Stomach (tissue), 8 donors: ENCODE measurements at regions not wholly inside any gene's neighbourhood (a gene's known extent, or its start where the extent isn't known, plus 50 kb on each side); places are given as distances from the start of the nearest gene placed in this dataset.

ENCODE experiments used
- DNase-seq, 2 donors: peaks; one replicate each; pipeline versions ENCODE4 v3.0.0 to v3.0.0-alpha.2; 2013 to 2019
- H3K27ac ChIP-seq, 5 donors: fragments of 200-600 bp in 4 of 5; sonication (generic) in 4 of 5; one replicate each; pipeline ENCODE4 v1.5.1; 2013 to 2019; ENCODE audit warnings: mild to moderate bottlenecking in 1 of 5, moderate library complexity in 1 of 5
- H3K27me3 ChIP-seq, 3 donors: fragments of 200-600 bp; sonication (generic); one replicate each; pipeline ENCODE4 v1.5.1; 2017 to 2019; ENCODE audit warnings: mixed run types in 1 of 3
- H3K36me3 ChIP-seq, 4 donors: fragments of 200-600 bp; sonication (generic); 1 replicate in 3 of 4; 2 replicates in 1 of 4; pipeline ENCODE4 v1.5.1; 2016 to 2019
- H3K4me1 ChIP-seq, 4 donors: fragments of 200-600 bp; sonication (generic); one replicate each; pipeline ENCODE4 v1.5.1; 2016 to 2019
- H3K4me3 ChIP-seq, 4 donors: fragments of 200-600 bp; sonication (generic) in 3 of 4; one replicate each; pipeline ENCODE4 v1.5.1; 2016 to 2019; ENCODE audit warnings: mild to moderate bottlenecking in 1 of 4
- H3K9me3 ChIP-seq, 4 donors: fragments of 200-600 bp; sonication (generic); one replicate each; pipeline ENCODE4 v1.5.1; 2016 to 2019
- CTCF ChIP-seq, 7 experiments: fragments of 450-650 bp in 4 of 7; fragments of 200-600 bp in 3 of 7; sonication (generic) in 3 of 7; IDR thresholded peaks; one replicate each; pipeline ENCODE4 v1.5.1; 2016 to 2019; ENCODE audit warnings: antibody characterized with exemption in 7 of 7, control low read depth in 2 of 7, mild to moderate bottlenecking in 1 of 7
- EP300 ChIP-seq: sonication (generic); formaldehyde crosslinking; IDR thresholded peaks from one replicate; pipeline ENCODE4 v1.6.1; 2017; ENCODE audit warnings: antibody characterized with exemption
- POLR2A ChIP-seq, 4 donors: fragments of 450-650 bp; IDR thresholded peaks; one replicate each; pipeline ENCODE4 v1.6.1; 2016; ENCODE audit warnings: antibody characterized with exemption in 4 of 4, control low read depth in 2 of 4, mild to moderate bottlenecking in 1 of 4, moderate library complexity in 1 of 4
- POLR2AphosphoS5 ChIP-seq, 3 donors: sonication (generic); formaldehyde crosslinking; IDR thresholded peaks; one replicate each; pipeline ENCODE4 v1.6.1; 2016; ENCODE audit warnings: antibody characterized with exemption in 3 of 3
- WGBS, 5 donors: extraction: QIAGEN DNeasy Blood & Tissue Kit in 3 of 5; methylation state at CpG; one replicate each; pipeline versions ENCODE4 v1.1.5 to v1.1.7; 2013 to 2018; 5-methylcytosine and 5-hydroxymethylcytosine counted together
- intact Hi-C: fragments of 100-400 bp; cut with DNase I; formaldehyde crosslinking; loops from one replicate; pipeline ENCODE4 v1.15.1; 2023; ENCODE audit warnings: low total_unique reads
- donor health status: healthy with polysubstance abuse.
- donor health status: Bipolar disorder and iron deficiency.
- donor health status: healthy.

DNA sequence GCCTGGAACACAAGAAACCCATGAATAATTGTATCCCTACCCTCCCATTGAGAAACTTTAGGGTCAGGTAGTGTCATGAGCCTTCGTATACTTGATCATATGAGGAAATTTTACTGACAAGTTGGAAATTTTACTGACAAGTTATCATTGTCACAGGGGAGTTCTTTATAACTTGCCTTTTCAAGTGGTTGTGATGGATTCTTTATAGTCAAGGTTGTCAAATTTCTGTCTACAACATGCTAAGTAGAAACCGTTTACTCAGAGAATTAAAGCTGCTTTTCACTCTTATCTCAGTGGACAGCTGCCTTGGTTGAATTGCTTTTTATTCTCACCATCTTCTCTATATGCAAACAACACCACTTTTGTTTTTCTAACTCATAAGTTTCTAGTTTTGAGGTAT is 1286.4 kb downstream of the EPHA7 start:
- no peak for DNase-seq

DNA sequence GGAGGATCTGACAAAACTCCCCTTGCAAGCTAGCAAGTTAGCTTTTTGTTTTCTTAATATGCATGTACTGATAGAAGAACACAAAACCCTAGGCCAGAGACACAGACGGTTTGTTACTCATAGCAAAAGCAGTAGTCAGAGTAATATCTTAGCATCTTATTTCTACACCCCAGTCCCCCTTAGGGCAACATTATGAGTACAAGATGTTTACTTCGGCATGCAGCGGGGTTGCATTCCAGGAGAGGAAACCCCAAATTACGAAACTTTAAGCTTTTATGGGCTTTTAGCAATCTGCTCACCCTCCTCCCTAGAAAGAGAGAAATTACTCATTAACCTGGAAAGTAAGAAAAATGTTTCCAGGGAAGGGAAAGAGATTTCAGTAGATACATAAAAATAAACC is 1286.9 kb downstream of the EPHA7 start:
- 70 to 83% (median 73%) methylated on average over 4 of the region's 4 CpGs for WGBS, 5 donors
- no peaks in the 10 kb centered on the region for H3K9me3 ChIP-seq
- intact Hi-C loops, result no loop called here
- H3K27ac ChIP-seq, result no peak overlapping the region
- no peaks in the 10 kb centered on the region for H3K4me1 ChIP-seq
- TF ChIP-seq POLR2A (IDR thresholded peaks at IDR 0.05) (no peak), CTCF (IDR thresholded peaks at IDR 0.05) (no peak), EP300 (no peak), POLR2AphosphoS5 (IDR thresholded peaks at IDR 0.05) (no peak)
- H3K4me3 ChIP-seq, result no peak overlapping the region
- no peak for DNase-seq
- no peaks in the 10 kb centered on the region for H3K36me3 ChIP-seq
- H3K27me3 ChIP-seq, result no peaks in the 10 kb centered on the region

More for the DNA sequence above, 1286.4 kb downstream of the EPHA7 start:
- TF ChIP-seq POLR2A (IDR thresholded peaks at IDR 0.05), result no peak
- no peak for TF ChIP-seq POLR2AphosphoS5 (IDR thresholded peaks at IDR 0.05)
- no peak for TF ChIP-seq EP300
- TF ChIP-seq CTCF (IDR thresholded peaks at IDR 0.05), result no peak
- no peaks in the 10 kb centered on the region for H3K27me3 ChIP-seq
- H3K27ac ChIP-seq, result no peak overlapping the region
- no peaks in the 10 kb centered on the region for H3K9me3 ChIP-seq
- intact Hi-C loops, result no loop called here
- no peaks in the 10 kb centered on the region for H3K36me3 ChIP-seq
- no peaks in the 10 kb centered on the region for H3K4me1 ChIP-seq
- WGBS, 5 donors, result 53 to 72% (median 64%) methylated on average over 2 of the region's 2 CpGs
- H3K4me3 ChIP-seq, result no peak overlapping the region

GRCh38 chr6:92130944-92131343 is 1288.4 kb downstream of the EPHA7 start:
- 40 to 66% (median 48%) methylated on average over 2 of the region's 2 CpGs for WGBS, 5 donors
- H3K4me1 ChIP-seq, result no peaks in the 10 kb centered on the region
- H3K9me3 ChIP-seq, result no peaks in the 10 kb centered on the region
- H3K4me3 ChIP-seq, result no peak overlapping the region
- no peak overlapping the region for H3K27ac ChIP-seq
- H3K27me3 ChIP-seq, result no peaks in the 10 kb centered on the region
- no peak for DNase-seq
- no peaks in the 10 kb centered on the region for H3K36me3 ChIP-seq
- intact Hi-C loops, result no loop called here
- no peak for TF ChIP-seq CTCF (IDR thresholded peaks at IDR 0.05)
- TF ChIP-seq EP300, result no peak
- TF ChIP-seq POLR2AphosphoS5 (IDR thresholded peaks at IDR 0.05), result no peak
- no peak for TF ChIP-seq POLR2A (IDR thresholded peaks at IDR 0.05)

- TF ChIP-seq CTCF (IDR thresholded peaks at IDR 0.05), result no peak
- TF ChIP-seq POLR2AphosphoS5 (IDR thresholded peaks at IDR 0.05), result no peak
- TF ChIP-seq EP300, result no peak
- TF ChIP-seq POLR2A (IDR thresholded peaks at IDR 0.05), result no peak
- intact Hi-C loops, result no loop called here
- Histone ChIP-seq H3K36me3 (no peaks in the 10 kb centered on the region), H3K4me3 (no peak overlapping the region), H3K9me3 (no peaks in the 10 kb centered on the region), H3K27ac (no peak overlapping the region), H3K4me1 (no peaks in the 10 kb centered on the region), H3K27me3 (no peaks in the 10 kb centered on the region)
- WGBS, 5 donors, result 71 to 84% (median 77%) methylated on average over 6 of the region's 6 CpGs
- DNase-seq, result no peak
Observed at GRCh38 chr6:92126983-92127382, 1292.4 kb downstream of the EPHA7 start.
